Body of pancreas (tissue), 4 donors: ENCODE measurements at regions not wholly inside any gene's neighbourhood (a gene's known extent, or its start where the extent isn't known, plus 50 kb on each side); places are given as distances from the start of the nearest gene placed in this dataset.

Experiments
- CTCF ChIP-seq, 7 experiments: fragments of 450-650 bp in 4 of 7; fragments of 200-600 bp in 3 of 7; sonication (generic) in 3 of 7; IDR thresholded peaks; one replicate each; pipeline ENCODE4 v1.5.1; 2016 to 2019; ENCODE audit warnings: antibody characterized with exemption in 7 of 7
- POLR2A ChIP-seq, 3 donors: fragments of 450-650 bp; IDR thresholded peaks; one replicate each; pipeline ENCODE4 v1.6.1; 2016; ENCODE audit warnings: antibody characterized with exemption in 3 of 3, mild to moderate bottlenecking in 2 of 3

- TF ChIP-seq POLR2A (IDR thresholded peaks at IDR 0.05) (no peak), CTCF (IDR thresholded peaks at IDR 0.05) (no peak)
Observed at GRCh38 chr4:13986548-13986947, 359.0 kb upstream of the BOD1L1 start.
